ENCODE measurements at regions not wholly inside any gene's neighbourhood (a gene's known extent, or its start where the extent isn't known, plus 50 kb on each side); places are given as distances from the start of the nearest gene placed in this dataset.

DNA sequence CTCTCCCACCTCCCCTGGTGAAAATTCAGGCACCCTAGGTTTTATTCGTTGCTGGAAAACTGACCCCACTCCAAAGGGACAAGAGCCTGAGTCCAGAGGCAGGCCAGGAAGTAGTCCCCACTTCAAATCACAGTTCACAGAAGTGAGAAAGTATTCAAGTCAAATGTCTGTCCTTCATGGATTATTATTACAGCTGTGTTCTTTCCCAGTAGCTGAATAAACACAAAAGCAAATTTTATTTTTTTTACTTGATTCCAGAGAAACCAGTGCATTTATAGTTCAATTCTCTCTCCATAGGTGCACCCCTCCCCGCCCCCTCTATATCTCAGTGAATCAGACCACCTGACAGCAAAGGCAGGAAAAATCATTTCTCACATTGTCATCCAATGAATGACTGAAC is 113.8 kb upstream of the COL1A2 start:
- no peak for ATAC-seq (ENCODE audit: low read depth)
- no peak overlapping the region for H3K27ac Mint-ChIP-seq
- peaks cover 27% of the 10 kb centered on the region for H3K27me3 Mint-ChIP-seq
- intact Hi-C loops (cut with micrococcal nuclease): no loop called here
- no peaks in the 10 kb centered on the region for H3K4me1 Mint-ChIP-seq
- TF ChIP-seq, protein P1, sequence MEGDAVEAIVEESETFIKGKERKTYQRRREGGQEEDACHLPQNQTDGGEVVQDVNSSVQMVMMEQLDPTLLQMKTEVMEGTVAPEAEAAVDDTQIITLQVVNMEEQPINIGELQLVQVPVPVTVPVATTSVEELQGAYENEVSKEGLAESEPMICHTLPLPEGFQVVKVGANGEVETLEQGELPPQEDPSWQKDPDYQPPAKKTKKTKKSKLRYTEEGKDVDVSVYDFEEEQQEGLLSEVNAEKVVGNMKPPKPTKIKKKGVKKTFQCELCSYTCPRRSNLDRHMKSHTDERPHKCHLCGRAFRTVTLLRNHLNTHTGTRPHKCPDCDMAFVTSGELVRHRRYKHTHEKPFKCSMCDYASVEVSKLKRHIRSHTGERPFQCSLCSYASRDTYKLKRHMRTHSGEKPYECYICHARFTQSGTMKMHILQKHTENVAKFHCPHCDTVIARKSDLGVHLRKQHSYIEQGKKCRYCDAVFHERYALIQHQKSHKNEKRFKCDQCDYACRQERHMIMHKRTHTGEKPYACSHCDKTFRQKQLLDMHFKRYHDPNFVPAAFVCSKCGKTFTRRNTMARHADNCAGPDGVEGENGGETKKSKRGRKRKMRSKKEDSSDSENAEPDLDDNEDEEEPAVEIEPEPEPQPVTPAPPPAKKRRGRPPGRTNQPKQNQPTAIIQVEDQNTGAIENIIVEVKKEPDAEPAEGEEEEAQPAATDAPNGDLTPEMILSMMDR (IDR thresholded peaks at IDR 0.05): no peak
- H3K36me3 Mint-ChIP-seq (ENCODE audit: low read depth): no peaks in the 10 kb centered on the region
- DNase-seq: no peak
- ChIA-PET CTCF (no interaction called here), POLR2A (no interaction called here)
- H3K9me3 Mint-ChIP-seq: no peaks in the 10 kb centered on the region
- no peak overlapping the region for H3K4me3 Mint-ChIP-seq

DNA sequence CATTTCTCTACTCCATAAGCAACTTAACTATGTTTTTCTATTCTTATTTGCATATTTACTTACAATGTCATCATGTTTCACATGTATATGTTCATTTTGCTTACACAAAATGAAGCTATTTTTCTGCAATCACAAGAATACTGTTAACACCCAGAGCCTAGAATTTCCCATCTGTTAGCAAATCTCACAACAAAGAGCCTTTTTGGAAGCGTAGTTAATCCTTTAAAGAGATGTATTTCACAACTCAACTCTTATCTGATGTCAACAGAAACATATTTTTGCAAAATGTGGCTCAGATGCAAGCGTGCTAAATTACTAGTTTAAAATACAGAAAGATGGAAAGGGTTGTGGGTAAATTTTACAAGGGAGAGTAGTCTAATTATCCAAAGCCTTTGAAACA is 110.6 kb upstream of the COL1A2 start:
- peaks cover 24% of the 10 kb centered on the region for H3K27me3 Mint-ChIP-seq
- TF ChIP-seq, protein P1 (IDR thresholded peaks at IDR 0.05): no peak

DNA sequence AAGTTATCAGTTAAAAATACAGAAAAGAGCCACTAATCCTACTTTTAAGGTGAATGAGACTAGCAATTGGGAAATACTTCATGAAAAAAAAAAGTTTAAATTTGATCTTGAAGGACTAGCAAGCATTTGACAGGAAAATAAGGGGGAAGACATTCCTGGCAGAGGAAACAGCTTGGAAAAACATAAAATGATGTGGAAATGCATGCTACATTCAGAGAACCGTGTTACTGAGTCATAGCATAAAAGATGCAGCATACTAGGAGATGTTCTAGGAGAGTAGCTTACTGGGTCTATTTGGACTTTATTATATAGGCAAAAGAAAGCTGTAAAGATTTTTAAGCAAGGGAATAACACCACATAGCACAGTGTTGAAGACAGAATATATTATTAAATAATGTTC is 108.6 kb upstream of the COL1A2 start:
- ATAC-seq (ENCODE audit: low read depth) (no peak), DNase-seq (no peak)
- H3K27ac Mint-ChIP-seq: no peak overlapping the region
- H3K9me3 Mint-ChIP-seq: no peaks in the 10 kb centered on the region
- TF ChIP-seq, protein P1 (IDR thresholded peaks at IDR 0.05): no peak
- intact Hi-C loops (cut with micrococcal nuclease): no loop called here
- H3K27me3 Mint-ChIP-seq: peaks cover 18% of the 10 kb centered on the region
- H3K36me3 Mint-ChIP-seq (ENCODE audit: low read depth): no peaks in the 10 kb centered on the region
- no peaks in the 10 kb centered on the region for H3K4me1 Mint-ChIP-seq
- H3K4me3 Mint-ChIP-seq: no peak overlapping the region
- ChIA-PET CTCF (no interaction called here), POLR2A (no interaction called here)

More for the DNA sequence above, 110.6 kb upstream of the COL1A2 start:
- Mint-ChIP-seq H3K27ac (no peak overlapping the region), H3K36me3 (ENCODE audit: low read depth) (no peaks in the 10 kb centered on the region), H3K4me3 (no peak overlapping the region), H3K4me1 (no peaks in the 10 kb centered on the region), H3K9me3 (no peaks in the 10 kb centered on the region)
- POLR2A ChIA-PET: no interaction called here
- intact Hi-C loops (cut with micrococcal nuclease): no loop called here
- no peak for ATAC-seq (ENCODE audit: low read depth)
- DNase-seq: no peak
- CTCF ChIA-PET: no interaction called here

DNA sequence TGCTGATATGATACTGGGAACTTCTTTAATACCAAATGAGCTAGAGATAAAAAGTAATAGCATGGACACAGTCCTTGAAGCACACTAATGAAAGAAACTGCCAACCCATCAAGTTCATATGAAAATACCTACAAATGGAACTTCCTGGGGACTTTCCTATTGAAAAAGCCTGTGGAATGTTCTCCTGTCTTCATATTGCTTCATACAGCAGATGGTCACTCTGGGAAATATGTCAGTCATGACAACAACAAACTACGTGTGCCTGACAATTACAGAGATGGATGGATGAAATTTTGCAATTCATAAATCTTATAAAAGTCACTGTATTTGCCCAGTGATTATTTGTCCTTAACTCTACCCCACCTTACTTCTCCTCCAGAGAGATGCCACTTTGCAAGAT is 106.6 kb upstream of the COL1A2 start:
- intact Hi-C loops (cut with micrococcal nuclease): no loop called here
- peaks cover 12% of the 10 kb centered on the region for H3K27me3 Mint-ChIP-seq
- no peak overlapping the region for H3K27ac Mint-ChIP-seq
- H3K9me3 Mint-ChIP-seq: no peaks in the 10 kb centered on the region
- H3K4me3 Mint-ChIP-seq: no peak overlapping the region
- TF ChIP-seq, protein P1 (IDR thresholded peaks at IDR 0.05): no peak
- ATAC-seq (ENCODE audit: low read depth) (no peak), DNase-seq (no peak)
- H3K4me1 Mint-ChIP-seq: no peaks in the 10 kb centered on the region
- ChIA-PET POLR2A (no interaction called here), CTCF (interaction anchor here (1.1 to 1.3 kb wide), 2 partner anchors 9 to 113 kb away, joined by 3 read pairs; no protein-coding TSS in a partner anchor)
- H3K36me3 Mint-ChIP-seq (ENCODE audit: low read depth): no peaks in the 10 kb centered on the region

DNA sequence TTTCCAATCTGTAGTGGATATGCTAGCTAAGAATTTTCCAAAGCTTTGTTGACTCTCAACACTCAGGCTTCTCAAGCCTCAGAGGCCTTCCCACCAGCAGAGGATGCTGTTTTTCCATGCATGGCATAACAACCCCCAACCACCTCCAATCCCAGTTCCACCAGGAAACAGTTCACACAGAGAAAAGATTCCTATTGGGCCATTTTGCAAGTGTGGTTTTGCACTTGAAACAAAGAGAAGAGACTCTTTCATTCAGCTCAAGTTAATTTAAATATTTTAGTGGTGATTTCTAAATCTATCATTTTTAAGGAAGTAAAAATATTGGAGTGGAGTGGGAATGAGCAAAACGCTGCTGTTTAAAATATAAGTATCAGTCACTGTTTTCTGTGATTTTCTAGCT is 105.6 kb upstream of the COL1A2 start:
- intact Hi-C loops (cut with micrococcal nuclease): no loop called here
- no peak overlapping the region for H3K27ac Mint-ChIP-seq
- TF ChIP-seq, protein P1 (IDR thresholded peaks at IDR 0.05): no peak
- no peak for ATAC-seq (ENCODE audit: low read depth)
- POLR2A ChIA-PET: no interaction called here
- peaks cover 11% of the 10 kb centered on the region for H3K27me3 Mint-ChIP-seq
- DNase-seq: no peak
- H3K36me3 Mint-ChIP-seq (ENCODE audit: low read depth): no peaks in the 10 kb centered on the region
- no peak overlapping the region for H3K4me3 Mint-ChIP-seq
- H3K4me1 Mint-ChIP-seq: no peaks in the 10 kb centered on the region
- no peaks in the 10 kb centered on the region for H3K9me3 Mint-ChIP-seq
- CTCF ChIA-PET: interaction anchor here (0.6 to 1.4 kb wide), 4 partner anchors 8 to 112 kb away, joined by 3 read pairs; no protein-coding TSS in a partner anchor
